Chondrocyte (in vitro differentiated cells): ENCODE measurements at regions not wholly inside any gene's neighbourhood (a gene's known extent, or its start where the extent isn't known, plus 50 kb on each side); places are given as distances from the start of the nearest gene placed in this dataset.

Experiments
- DNase-seq: peaks from one replicate; pipeline ENCODE4 v3.0.0; 2021; ENCODE audit warnings: mixed read lengths, low spot score
- H3K27ac Mint-ChIP-seq: one replicate; pipeline ENCODE4 v1.8.0; 2021; ENCODE audit warnings: mild to moderate bottlenecking, moderate library complexity, mixed read lengths; ENCODE audit not compliant: unreplicated experiment
- H3K27me3 Mint-ChIP-seq: 2 replicates; pipeline ENCODE4 v1.8.0; 2021; ENCODE audit warnings: low read depth, mixed read lengths
- H3K36me3 Mint-ChIP-seq: 2 replicates; pipeline ENCODE4 v1.8.0; 2021; ENCODE audit warnings: low read depth, mixed read lengths
- H3K4me1 Mint-ChIP-seq: 2 replicates; pipeline ENCODE4 v1.8.0; 2021; ENCODE audit warnings: low read depth, mild to moderate bottlenecking, mixed read lengths
- H3K4me3 Mint-ChIP-seq: one replicate; pipeline ENCODE4 v1.8.0; 2021; ENCODE audit warnings: mild to moderate bottlenecking, moderate library complexity, mixed read lengths; ENCODE audit not compliant: unreplicated experiment
- H3K9me3 Mint-ChIP-seq: 2 replicates; pipeline ENCODE4 v1.8.0; 2021; ENCODE audit warnings: low read depth, mixed read lengths
- CTCF ChIP-seq: fragments of 200-600 bp; sonication (generic); IDR thresholded peaks from 2 replicates; pipeline ENCODE4 v1.5.0; 2021; ENCODE audit warnings: antibody characterized with exemption, mild to moderate bottlenecking, moderate library complexity

DNA sequence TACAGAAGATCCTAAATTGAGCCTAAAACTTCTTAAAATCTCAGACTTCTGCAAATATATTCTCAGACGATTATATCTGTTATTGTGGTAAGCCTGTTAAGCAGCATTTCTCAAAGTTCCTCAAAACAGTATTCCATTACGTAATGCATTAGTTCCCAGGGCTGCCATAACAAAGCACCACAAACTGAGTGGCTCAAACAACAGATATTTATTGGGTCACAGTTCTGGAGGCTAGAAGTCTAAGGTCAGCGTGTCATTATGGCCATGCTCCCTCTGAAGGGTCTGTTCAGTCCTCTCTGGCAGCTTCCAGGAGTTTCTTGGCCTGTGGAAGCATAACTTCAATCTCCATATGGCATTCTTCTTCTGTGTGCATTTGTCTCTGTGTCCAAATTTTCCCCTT lies 103.5 kb upstream of the ST6GALNAC5 start:
- no peak for DNase-seq
- no peaks in the 10 kb centered on the region for H3K9me3 Mint-ChIP-seq
- TF ChIP-seq CTCF = no peak
- no peak overlapping the region for H3K4me3 Mint-ChIP-seq
- no peak overlapping the region for H3K27ac Mint-ChIP-seq
- H3K27me3 Mint-ChIP-seq = peaks cover 14% of the 10 kb centered on the region
- H3K36me3 Mint-ChIP-seq = no peaks in the 10 kb centered on the region
- H3K4me1 Mint-ChIP-seq = no peaks in the 10 kb centered on the region

- no peaks in the 10 kb centered on the region for H3K36me3 Mint-ChIP-seq
- no peak overlapping the region for H3K4me3 Mint-ChIP-seq
- no peak for TF ChIP-seq CTCF
- peaks cover 14% of the 10 kb centered on the region for H3K27me3 Mint-ChIP-seq
- H3K4me1 Mint-ChIP-seq = no peaks in the 10 kb centered on the region
- H3K9me3 Mint-ChIP-seq = no peaks in the 10 kb centered on the region
- DNase-seq = no peak
- H3K27ac Mint-ChIP-seq = no peak overlapping the region
Observed at GRCh38 chr1:76764638-76765454, 102.4 kb upstream of the ST6GALNAC5 start.

- TF ChIP-seq CTCF = no peak
- H3K27ac Mint-ChIP-seq = no peak overlapping the region
- no peak overlapping the region for H3K4me3 Mint-ChIP-seq
- peaks cover 17% of the 10 kb centered on the region for H3K27me3 Mint-ChIP-seq
- no peaks in the 10 kb centered on the region for H3K9me3 Mint-ChIP-seq
- no peak for DNase-seq
- H3K4me1 Mint-ChIP-seq = no peaks in the 10 kb centered on the region
- no peaks in the 10 kb centered on the region for H3K36me3 Mint-ChIP-seq
Observed at GRCh38 chr1:76766381-76766780, 100.9 kb upstream of the ST6GALNAC5 start.

GRCh38 chr1:76769911-76770310 lies 97.4 kb upstream of the ST6GALNAC5 start:
- Mint-ChIP-seq H3K36me3 (no peaks in the 10 kb centered on the region), H3K4me3 (no peak overlapping the region), H3K9me3 (no peaks in the 10 kb centered on the region), H3K27me3 (peaks cover 19% of the 10 kb centered on the region), H3K27ac (no peak overlapping the region), H3K4me1 (no peaks in the 10 kb centered on the region)
- no peak for TF ChIP-seq CTCF
- DNase-seq = no peak

DNA sequence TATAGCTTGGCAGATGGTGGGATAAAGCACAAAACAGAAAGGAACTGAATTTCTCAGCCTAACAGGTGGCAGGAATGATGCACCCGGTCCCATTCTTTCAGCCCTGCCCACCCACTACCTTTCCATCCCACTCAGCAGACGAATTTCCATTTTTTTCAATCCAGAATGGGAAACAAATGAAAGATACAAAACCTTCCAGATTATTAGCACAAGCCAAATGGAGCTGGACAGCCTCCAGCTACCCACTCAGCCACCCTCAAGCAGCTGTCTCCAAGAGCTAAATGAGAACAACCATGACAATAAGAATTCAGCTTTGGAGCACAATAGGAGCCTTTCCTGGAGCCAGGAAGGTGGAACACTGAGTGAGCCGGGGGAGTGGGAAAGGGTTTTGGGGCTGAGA lies 96.3 kb upstream of the ST6GALNAC5 start:
- Mint-ChIP-seq H3K36me3 (no peaks in the 10 kb centered on the region), H3K4me3 (no peak overlapping the region), H3K9me3 (no peaks in the 10 kb centered on the region), H3K4me1 (no peaks in the 10 kb centered on the region), H3K27ac (no peak overlapping the region), H3K27me3 (peaks cover 15% of the 10 kb centered on the region)
- no peak for TF ChIP-seq CTCF
- DNase-seq = no peak
